Fibroblast of upper back skin (primary cell): ENCODE measurements at regions not wholly inside any gene's neighbourhood (a gene's known extent, or its start where the extent isn't known, plus 50 kb on each side); places are given as distances from the start of the nearest gene placed in this dataset.

ENCODE experiments used
- DNase-seq: peaks from one replicate; pipeline ENCODE4 v3.0.0-alpha.2; 2013

- no peak for DNase-seq
These were observed 376.9 kb downstream of the PPP3CA start for GRCh38 chr4:100970414-100970813.

- no peak for DNase-seq
These were observed 377.4 kb downstream of the PPP3CA start for GRCh38 chr4:100969925-100970324.

DNA sequence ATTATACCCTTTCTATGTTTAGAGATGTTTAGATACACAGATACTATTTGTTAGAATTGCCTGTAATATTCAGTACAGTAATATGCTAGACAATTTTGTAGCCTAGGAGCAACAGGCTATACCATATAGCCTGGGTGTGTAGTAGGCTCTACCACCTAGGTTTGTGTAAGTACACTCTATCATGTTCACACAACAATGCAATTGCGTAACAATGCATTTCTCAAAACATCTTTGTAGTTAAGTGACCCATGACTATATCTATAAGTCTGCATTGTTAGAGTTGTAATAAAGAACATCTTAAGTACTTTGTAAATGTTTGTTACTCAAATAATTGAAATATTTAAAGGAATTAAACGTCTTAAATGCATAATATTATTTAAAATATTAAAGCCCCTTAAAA is 379.3 kb downstream of the PPP3CA start:
- no peak for DNase-seq

DNA sequence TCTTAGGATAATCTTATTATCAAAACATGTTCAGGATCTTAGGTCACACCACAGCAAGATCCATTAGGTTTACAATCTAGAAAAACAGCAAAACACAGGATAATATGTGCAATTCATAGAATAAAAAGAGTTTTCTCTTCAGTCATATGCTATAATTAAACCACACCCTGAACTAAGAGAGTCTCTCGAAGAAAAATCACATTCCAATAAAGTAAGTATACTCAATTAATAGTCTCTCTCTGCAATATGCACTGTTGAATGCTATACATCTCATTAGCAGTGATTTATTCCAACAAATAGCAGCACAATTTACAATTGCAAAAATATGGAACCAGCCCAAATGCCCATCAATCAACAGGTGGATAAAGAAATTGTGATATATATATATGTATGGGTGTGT is 383.7 kb downstream of the PPP3CA start:
- no peak for DNase-seq

GRCh38 chr4:100962698-100963097 is 384.6 kb downstream of the PPP3CA start:
- DNase-seq = no peak

- no peak for DNase-seq
These were observed 387.1 kb downstream of the PPP3CA start for GRCh38 chr4:100960232-100960631.

- DNase-seq = no peak
These were observed 393.3 kb downstream of the PPP3CA start for GRCh38 chr4:100954046-100954445.

GRCh38 chr4:100953616-100954015 is 393.7 kb downstream of the PPP3CA start:
- DNase-seq = no peak

GRCh38 chr4:100952590-100952989 is 394.7 kb downstream of the PPP3CA start:
- no peak for DNase-seq

GRCh38 chr4:100949350-100949935 is 397.9 kb downstream of the PPP3CA start:
- no peak for DNase-seq

DNA sequence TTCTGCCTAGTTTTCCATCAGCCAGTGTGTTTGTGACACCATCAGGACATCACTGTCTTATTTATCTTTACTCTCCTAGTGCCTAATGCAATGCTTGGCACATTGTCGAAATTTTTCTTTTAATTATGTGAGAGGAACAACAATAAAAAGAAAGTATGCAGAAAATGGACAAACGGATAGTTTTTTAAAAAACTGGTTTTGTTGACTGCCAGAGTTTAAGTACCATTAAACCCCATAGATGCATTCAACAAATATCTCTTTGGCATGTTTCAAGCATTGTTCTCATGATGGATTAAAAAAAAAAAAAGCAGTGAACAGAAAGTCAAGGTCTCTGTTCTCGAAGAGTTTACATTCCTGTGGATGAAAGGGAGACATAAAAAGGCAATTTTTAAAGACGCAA is 398.4 kb downstream of the PPP3CA start:
- no peak for DNase-seq

- DNase-seq = no peak
These were observed 401.5 kb downstream of the PPP3CA start for GRCh38 chr4:100945789-100946188.

- no peak for DNase-seq
These were observed 408.6 kb downstream of the PPP3CA start for GRCh38 chr4:100938698-100939097.

- DNase-seq = peak; percentile 21
These were observed 410.5 kb downstream of the PPP3CA start for GRCh38 chr4:100936661-100937375.

DNA sequence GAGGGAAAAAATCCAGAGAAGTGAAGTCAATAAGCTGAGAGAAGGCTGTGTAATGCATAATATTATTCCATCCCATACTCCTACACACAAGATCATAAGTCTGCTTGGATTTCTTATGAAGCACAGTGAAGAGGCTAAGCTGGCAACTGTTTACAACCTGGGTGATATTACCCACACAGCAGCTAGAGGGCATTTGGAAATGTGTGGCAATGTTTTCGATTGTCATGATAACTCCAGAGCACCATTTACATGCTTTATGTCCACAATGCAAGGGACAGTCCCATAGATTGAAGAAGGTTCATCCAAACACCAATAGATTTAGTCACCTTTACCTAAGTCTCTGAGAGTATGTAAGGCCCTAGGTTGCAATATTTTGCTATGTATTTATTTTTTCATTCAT is 412.2 kb downstream of the PPP3CA start:
- DNase-seq = no peak

- peak; percentile 35 for DNase-seq
These were observed 413.7 kb downstream of the PPP3CA start for GRCh38 chr4:100933628-100934027.

- no peak for DNase-seq
These were observed 411.9 kb upstream of the EMCN start for GRCh38 chr4:100929758-100930157.

- DNase-seq = no peak
These were observed 411.3 kb upstream of the EMCN start for GRCh38 chr4:100929135-100929534.

DNA sequence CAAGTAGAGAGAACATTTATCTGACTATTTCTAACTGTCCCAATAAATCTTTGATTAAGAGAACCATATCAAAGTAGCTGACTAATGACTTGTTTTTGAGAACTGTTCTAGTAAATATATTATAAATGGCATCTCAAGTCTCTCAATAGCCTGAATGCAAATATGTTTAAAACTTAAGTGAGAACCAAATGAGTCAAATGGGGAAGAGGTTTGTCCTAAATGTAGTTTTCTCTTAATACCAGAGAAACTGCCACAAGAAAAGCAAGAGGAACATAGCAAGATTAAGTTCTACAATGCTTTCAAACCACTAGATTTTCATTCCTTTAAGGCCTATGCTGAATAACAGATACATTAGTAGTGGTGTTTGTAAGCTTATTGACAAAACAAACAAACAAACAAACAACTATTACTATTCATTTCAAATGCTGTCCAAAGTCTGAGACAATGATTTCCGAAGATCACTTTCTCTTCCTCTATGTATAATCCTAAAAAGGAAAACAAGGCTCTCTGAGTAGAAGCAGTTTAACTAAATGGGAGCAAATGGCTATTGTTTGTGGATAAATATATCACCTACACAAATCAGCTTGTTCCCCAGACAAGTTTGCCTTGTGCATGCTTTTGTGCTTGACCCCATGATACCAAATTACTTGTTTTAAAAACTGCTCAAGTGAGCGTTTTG is 408.4 kb upstream of the EMCN start:
- DNase-seq = no peak

DNA sequence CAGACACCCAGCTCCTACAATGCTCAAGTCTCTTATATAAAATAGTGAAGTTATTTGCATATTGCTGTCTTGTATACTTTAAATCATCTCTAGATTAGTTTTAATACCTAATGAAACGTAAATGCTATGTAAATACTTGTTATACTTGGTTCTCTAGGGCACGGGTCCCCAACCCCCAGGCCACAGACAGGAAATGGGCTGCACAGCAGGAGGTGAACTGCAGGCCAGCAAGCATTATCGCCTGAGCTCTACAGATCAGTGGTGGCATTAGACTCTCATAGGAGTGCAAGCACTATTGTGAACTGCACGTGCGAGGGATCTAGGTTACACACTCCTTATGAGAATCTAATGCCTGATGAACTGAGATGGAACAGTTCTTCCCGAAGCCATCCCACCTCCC is 395.9 kb upstream of the EMCN start:
- DNase-seq = no peak

DNA sequence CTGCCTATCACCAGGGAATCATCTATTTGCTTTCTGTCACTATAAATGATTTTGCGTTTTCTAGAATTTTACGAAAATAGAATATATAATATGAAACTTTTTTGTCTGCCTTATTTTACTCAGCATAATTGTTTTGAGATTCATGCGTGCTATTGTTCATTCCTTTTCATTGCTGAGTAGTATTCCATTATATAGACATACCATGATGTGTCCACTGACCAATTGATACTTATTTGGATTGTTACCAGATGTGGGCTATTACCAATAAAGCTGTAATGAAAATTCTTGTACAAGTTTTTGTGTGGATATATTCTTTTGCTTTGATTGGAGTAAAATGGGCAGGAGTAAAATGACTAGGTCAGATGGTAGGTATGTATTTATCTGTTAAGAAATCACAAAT is 390.7 kb upstream of the EMCN start:
- no peak for DNase-seq

DNA sequence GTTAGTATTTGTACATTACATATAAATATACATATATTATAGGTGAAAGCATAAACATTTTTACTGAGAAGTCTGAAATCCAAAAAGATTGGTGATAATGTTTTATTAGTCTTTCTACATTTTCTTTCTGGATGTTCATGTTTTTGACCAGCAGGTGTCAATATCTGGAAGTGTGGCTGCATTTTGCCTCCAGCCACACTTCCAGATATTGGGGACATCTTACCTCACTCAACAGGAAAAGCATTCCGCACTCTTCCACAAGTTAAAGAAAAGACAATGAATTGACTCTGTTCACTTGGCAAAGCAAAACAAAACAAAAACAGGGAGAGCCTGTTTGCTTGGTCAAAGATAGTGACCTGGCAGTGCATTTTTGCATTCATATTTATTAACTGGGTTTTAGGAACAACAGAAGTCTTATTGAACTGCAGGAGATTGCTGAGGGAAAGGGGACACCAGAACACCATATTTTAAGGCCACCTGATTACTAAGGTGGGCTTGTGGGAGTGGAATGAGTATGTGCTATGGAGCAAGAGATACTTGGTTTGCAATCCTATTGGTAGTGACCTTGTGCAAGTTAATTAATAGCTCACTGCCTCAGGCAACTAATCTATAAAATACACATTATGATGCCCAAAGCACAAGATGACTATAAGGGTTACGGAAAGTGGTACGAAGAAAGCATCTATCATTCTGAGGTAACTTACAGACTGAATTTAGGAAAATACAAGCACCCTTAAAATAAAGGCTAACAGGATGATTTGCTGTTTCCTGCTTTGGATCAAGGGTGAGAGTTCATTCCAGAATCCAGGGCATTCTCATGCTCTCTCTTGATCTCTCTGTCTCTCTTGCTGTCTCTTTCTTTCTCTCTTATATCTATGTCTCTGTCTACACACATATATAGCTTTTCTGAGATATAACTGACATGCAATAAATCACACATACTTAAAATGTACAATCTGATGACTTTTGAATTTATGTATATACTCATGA is 389.9 kb upstream of the EMCN start:
- peak; percentile 8 for DNase-seq

GRCh38 chr4:100906973-100907372 is 389.2 kb upstream of the EMCN start:
- DNase-seq = no peak
